HCT116 (cell line): ENCODE measurements at regions not wholly inside any gene's neighbourhood (a gene's known extent, or its start where the extent isn't known, plus 50 kb on each side); places are given as distances from the start of the nearest gene placed in this dataset.

Experiments used
- ATAC-seq: fragments of 200-7000 bp; cut with Tn5 transposase; 2 replicates; pipeline ENCODE4 v1.9.1; 2020; ENCODE audit warnings: mild to moderate bottlenecking, moderate library complexity
- BruUV-seq: library from RNA; stranded (reverse); fragments of 400-500 nt; replicated peaks from 2 replicates; lab custom pipeline; 2021; lab: Mats Ljungman, UMichigan
- CTCF ChIA-PET: fragments of 300-600 bp; sonication (Branson Sonifier 250); formaldehyde crosslinking; loops from one replicate; lab custom pipeline; 2021; ENCODE audit warnings: antibody characterized with exemption; lab: Charles Lee
- POLR2A ChIA-PET: fragments of 300-600, 350-600 bp; sonication (Branson Sonifier 250); formaldehyde crosslinking; loops from one replicate; lab custom pipeline; 2021; ENCODE audit warnings: antibody characterized with exemption; lab: Charles Lee
- RAD21 ChIA-PET, 2 experiments: fragments of 300-600 bp; sonication (Branson Sonifier 250); formaldehyde crosslinking; loops; one replicate each; lab custom pipeline; 2023; ENCODE audit warnings: low total read pairs in 2 of 2; ENCODE audit not compliant: uncharacterized antibody in 2 of 2, unreplicated experiment in 2 of 2, low non-redundant PET in 1 of 2; lab: Charles Lee
- DNase-seq: peaks from one replicate; pipeline ENCODE4 v3.0.0-alpha.2; 2010; ENCODE audit warnings: low read depth, low spot score
- H2AFZ ChIP-seq: fragments of 200-600 bp; shearing (Covaris generic), sonication (generic); 2 replicates; pipeline ENCODE4 v1.6.1; 2017; ENCODE audit warnings: low read depth, mixed run types, mixed read lengths, antibody characterized with exemption, low read length; ENCODE audit not compliant: poor library complexity, severe bottlenecking
- H3K27ac ChIP-seq: 2 replicates; pipeline ENCODE4 v1.5.1; 2012; ENCODE audit warnings: low read depth, low read length
- H3K27me3 ChIP-seq: fragments of 200-600 bp; sonication (generic); 2 replicates; pipeline ENCODE4 v1.6.1; 2016; ENCODE audit warnings: mixed run types, low read length, mixed read lengths; ENCODE audit not compliant: insufficient read depth
- H3K36me3 ChIP-seq, 2 experiments: fragments of 200-500 bp in 1 of 2; fragments of 200-600 bp in 1 of 2; sonication (Bioruptor generic) in 1 of 2; sonication (generic) in 1 of 2; 2 replicates each; pipeline versions ENCODE4 v1.5.1 to v1.6.1; 2014 to 2016; ENCODE audit warnings: low read length in 2 of 2, inconsistent platforms in 1 of 2, mixed read lengths in 1 of 2, mixed run types in 1 of 2; ENCODE audit not compliant: insufficient read depth in 2 of 2, control insufficient read depth in 1 of 2
- H3K4me1 ChIP-seq, 2 experiments: fragments of 200-600 bp in 1 of 2; sonication (generic) in 1 of 2; 2 replicates each; pipeline versions ENCODE4 v1.5.1 to v1.6.1; 2012 to 2017; ENCODE audit warnings: low read length in 2 of 2, inconsistent platforms in 1 of 2, mild to moderate bottlenecking in 1 of 2, mixed read lengths in 1 of 2, mixed run types in 1 of 2, moderate library complexity in 1 of 2; ENCODE audit not compliant: insufficient read depth in 2 of 2, control insufficient read depth in 1 of 2
- H3K4me2 ChIP-seq: fragments of 200-600 bp; sonication (generic); 2 replicates; pipeline ENCODE4 v1.6.1; 2017; ENCODE audit warnings: mixed run types, low read length, mixed read lengths
- H3K4me3 ChIP-seq, 2 experiments: fragments of 200-600 bp in 1 of 2; sonication (generic) in 1 of 2; replicated peaks in 1 of 2; 2 replicates each; pipeline ENCODE4 v1.5.1; 2011 to 2016; ENCODE audit warnings: low read length in 2 of 2, control low read depth in 1 of 2, low read depth in 1 of 2, mild to moderate bottlenecking in 1 of 2, mixed read lengths in 1 of 2, mixed run types in 1 of 2
- H3K79me2 ChIP-seq: fragments of 200-600 bp; sonication (generic); 2 replicates; pipeline ENCODE4 v1.6.1; 2017; ENCODE audit warnings: mild to moderate bottlenecking, mixed run types, low read length, moderate library complexity, mixed read lengths; ENCODE audit not compliant: insufficient read depth
- H3K9ac ChIP-seq: fragments of 200-600 bp; sonication (generic); 2 replicates; pipeline ENCODE4 v1.6.1; 2016; ENCODE audit warnings: low read length, mixed read lengths
- H3K9me2 ChIP-seq: fragments of 200-600 bp; sonication (generic), shearing (Covaris generic); 2 replicates; pipeline ENCODE4 v1.6.1; 2017; ENCODE audit warnings: mixed run types, mild to moderate bottlenecking, moderate library complexity; ENCODE audit not compliant: insufficient read depth
- H3K9me3 ChIP-seq, 2 experiments: fragments of 200-500 bp in 1 of 2; fragments of 200-600 bp in 1 of 2; sonication (Bioruptor generic) in 1 of 2; sonication (generic) in 1 of 2; 2 replicates each; pipeline ENCODE4 v1.6.1; 2014 to 2017; ENCODE audit warnings: low read length in 2 of 2, mixed read lengths in 2 of 2, inconsistent platforms in 1 of 2, low read depth in 1 of 2, mild to moderate bottlenecking in 1 of 2, mixed run types in 1 of 2, moderate library complexity in 1 of 2; ENCODE audit not compliant: control insufficient read depth in 1 of 2, insufficient read depth in 1 of 2
- H4K20me1 ChIP-seq: fragments of 200-600 bp; sonication (generic), shearing (Covaris generic); 2 replicates; pipeline ENCODE4 v1.6.1; 2017; ENCODE audit warnings: mixed run types, mild to moderate bottlenecking, moderate library complexity; ENCODE audit not compliant: insufficient read depth
- CEBPB ChIP-seq: IDR thresholded peaks from 2 replicates; pipeline ENCODE4 v1.6.1; 2012; ENCODE audit warnings: low read depth
- EGR1 ChIP-seq: IDR thresholded peaks from 2 replicates; pipeline ENCODE4 v1.6.1; 2012; ENCODE audit warnings: low read depth
- ELF1 ChIP-seq: IDR thresholded peaks from 2 replicates; pipeline ENCODE4 v1.6.1; 2012; ENCODE audit warnings: low read depth, borderline replicate concordance
- EZH2phosphoT487 ChIP-seq: fragments of 200-600 bp; IDR thresholded peaks from 2 replicates; pipeline ENCODE4 v1.6.1; 2018; ENCODE audit warnings: antibody characterized with exemption, borderline replicate concordance
- FOSL1 ChIP-seq: IDR thresholded peaks from 2 replicates; pipeline ENCODE4 v1.6.1; 2012; ENCODE audit warnings: low read depth
- POLR2A ChIP-seq: IDR thresholded peaks from 2 replicates; pipeline ENCODE4 v1.7.0; 2011; ENCODE audit warnings: borderline replicate concordance; ENCODE audit not compliant: insufficient read depth, insufficient read length; ENCODE audit errors: extremely low read depth
- RAD21 ChIP-seq: IDR thresholded peaks from 2 replicates; pipeline ENCODE4 v1.6.1; 2012; ENCODE audit warnings: low read depth, mild to moderate bottlenecking
- SIN3A ChIP-seq: IDR thresholded peaks from 2 replicates; pipeline ENCODE4 v1.6.1; 2012; ENCODE audit warnings: low read depth
- TCF7L2 ChIP-seq: IDR thresholded peaks from 2 replicates; pipeline ENCODE4 v1.7.0; 2011; ENCODE audit warnings: borderline replicate concordance, inconsistent platforms; ENCODE audit not compliant: insufficient read depth, insufficient read length; ENCODE audit errors: extremely low read depth
- ZFX ChIP-seq: fragments of 450-650 bp; IDR thresholded peaks from 2 replicates; pipeline ENCODE4 v1.6.1; 2017
- intact Hi-C: fragments of 100-400 bp; cut with micrococcal nuclease; formaldehyde crosslinking; loops from 2 replicates; pipeline ENCODE4 v1.10.0; 2022
- TF ChIP-seq, protein P1 (sequence below), 3 experiments: fragments of 200-600 bp in 1 of 3; sonication (generic) in 1 of 3; IDR thresholded peaks in 2 of 3; conservative IDR thresholded peaks in 1 of 3; 2 replicates each; pipeline ENCODE4 v1.5.1; 2012 to 2017; ENCODE audit warnings: low read depth in 2 of 3, low read length in 2 of 3, antibody characterized with exemption in 1 of 3, borderline replicate concordance in 1 of 3, control low read depth in 1 of 3, mild to moderate bottlenecking in 1 of 3, mixed read lengths in 1 of 3, mixed run types in 1 of 3, moderate library complexity in 1 of 3; ENCODE audit not compliant: insufficient read depth in 1 of 3
- TF ChIP-seq, protein P2 (sequence below): IDR thresholded peaks from 2 replicates; pipeline ENCODE4 v1.6.1; 2012

DNA sequence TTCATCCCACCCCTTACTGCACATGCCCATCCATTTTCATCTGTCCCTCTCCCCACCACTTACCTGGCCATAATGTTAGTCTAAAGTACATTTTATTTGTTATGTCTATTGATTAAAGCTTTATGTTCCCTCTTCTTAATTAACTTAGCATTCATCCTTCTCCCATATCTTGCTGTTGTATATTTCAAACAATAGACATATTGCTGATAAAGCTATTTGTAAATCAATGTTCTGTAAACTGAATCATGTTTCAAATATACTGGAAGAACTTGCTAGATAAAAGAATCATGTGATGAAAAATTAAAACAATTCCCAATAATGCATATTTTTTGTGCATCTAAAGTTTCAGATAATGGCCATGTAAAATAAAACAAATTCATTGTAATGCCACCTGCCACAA lies 249.2 kb downstream of the IGSF11 start (continued):
- no peak for TF ChIP-seq RAD21
- TF ChIP-seq EGR1, result no peak
- no peak for TF ChIP-seq ELF1
- no peak for TF ChIP-seq POLR2A
- TF ChIP-seq, protein P1, sequence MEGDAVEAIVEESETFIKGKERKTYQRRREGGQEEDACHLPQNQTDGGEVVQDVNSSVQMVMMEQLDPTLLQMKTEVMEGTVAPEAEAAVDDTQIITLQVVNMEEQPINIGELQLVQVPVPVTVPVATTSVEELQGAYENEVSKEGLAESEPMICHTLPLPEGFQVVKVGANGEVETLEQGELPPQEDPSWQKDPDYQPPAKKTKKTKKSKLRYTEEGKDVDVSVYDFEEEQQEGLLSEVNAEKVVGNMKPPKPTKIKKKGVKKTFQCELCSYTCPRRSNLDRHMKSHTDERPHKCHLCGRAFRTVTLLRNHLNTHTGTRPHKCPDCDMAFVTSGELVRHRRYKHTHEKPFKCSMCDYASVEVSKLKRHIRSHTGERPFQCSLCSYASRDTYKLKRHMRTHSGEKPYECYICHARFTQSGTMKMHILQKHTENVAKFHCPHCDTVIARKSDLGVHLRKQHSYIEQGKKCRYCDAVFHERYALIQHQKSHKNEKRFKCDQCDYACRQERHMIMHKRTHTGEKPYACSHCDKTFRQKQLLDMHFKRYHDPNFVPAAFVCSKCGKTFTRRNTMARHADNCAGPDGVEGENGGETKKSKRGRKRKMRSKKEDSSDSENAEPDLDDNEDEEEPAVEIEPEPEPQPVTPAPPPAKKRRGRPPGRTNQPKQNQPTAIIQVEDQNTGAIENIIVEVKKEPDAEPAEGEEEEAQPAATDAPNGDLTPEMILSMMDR (IDR thresholded peaks at IDR 0.05 in 2 of 3, conservative IDR thresholded peaks at IDR 0.05 in 1 of 3; ENCODE audit: borderline replicate concordance in 1 of 3, insufficient read depth in 1 of 3, low read depth in 2 of 3, low read length in 2 of 3), result no peak
- TF ChIP-seq, protein P2, sequence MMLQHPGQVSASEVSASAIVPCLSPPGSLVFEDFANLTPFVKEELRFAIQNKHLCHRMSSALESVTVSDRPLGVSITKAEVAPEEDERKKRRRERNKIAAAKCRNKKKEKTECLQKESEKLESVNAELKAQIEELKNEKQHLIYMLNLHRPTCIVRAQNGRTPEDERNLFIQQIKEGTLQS, result no peak
- no peak for TF ChIP-seq FOSL1

DNA sequence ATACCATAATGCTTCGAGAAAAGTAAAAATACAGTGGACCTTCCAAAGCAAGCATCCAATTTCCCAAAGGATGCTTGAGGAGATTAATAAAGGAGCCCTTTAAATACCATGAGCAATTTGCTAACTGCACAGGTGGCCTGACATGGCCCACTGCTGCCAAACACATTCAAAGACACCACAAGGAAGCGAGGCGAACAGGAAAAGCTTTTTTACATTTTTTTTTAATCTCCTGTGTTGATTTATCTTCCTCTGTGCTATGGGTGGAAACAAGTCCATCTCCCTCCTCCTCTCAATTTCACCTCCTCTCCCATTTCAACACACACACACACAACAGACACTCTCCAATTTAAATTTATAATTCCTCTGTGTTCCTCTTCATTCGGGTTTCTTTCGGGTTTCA lies 243.4 kb downstream of the IGSF11 start:
- POLR2A ChIA-PET, result no interaction called here
- H3K36me3 ChIP-seq, result peaks cover 0 to 6% of the 10 kb centered on the region in 2 experiments; a peak in 1 of 4 replicates
- no peaks in the 10 kb centered on the region for H3K27me3 ChIP-seq
- no peak overlapping the region for H2AFZ ChIP-seq
- BruUV-seq, result no TSS peak
- DNase-seq (no peak), ATAC-seq (no peak)
- H3K4me3 ChIP-seq, result no peak overlapping the region
- no peaks in the 10 kb centered on the region for H3K9me3 ChIP-seq
- H3K79me2 ChIP-seq, result peaks cover 73% of the 10 kb centered on the region
- H3K9me2 ChIP-seq, result no peaks in the 10 kb centered on the region
- H3K27ac ChIP-seq, result no peak overlapping the region
- no peak overlapping the region for H3K4me2 ChIP-seq
- no peak for TF ChIP-seq ZFX
- TF ChIP-seq, protein P1 (IDR thresholded peaks at IDR 0.05 in 2 of 3, conservative IDR thresholded peaks at IDR 0.05 in 1 of 3; ENCODE audit: borderline replicate concordance in 1 of 3, insufficient read depth in 1 of 3, low read depth in 2 of 3, low read length in 2 of 3), result no peak
- TF ChIP-seq, protein P2, result no peak
- no peak for TF ChIP-seq POLR2A
- TF ChIP-seq ELF1, result no peak
- no peak for TF ChIP-seq TCF7L2
- TF ChIP-seq CEBPB, result no peak
- TF ChIP-seq EZH2phosphoT487, result no peak
- TF ChIP-seq SIN3A, result no peak
- no peaks in the 10 kb centered on the region for H4K20me1 ChIP-seq
- H3K9ac ChIP-seq, result no peak overlapping the region
- intact Hi-C loops, result no loop called here
- H3K4me1 ChIP-seq, result peaks cover 11 to 12% of the 10 kb centered on the region in 2 experiments; a peak in 3 of 4 replicates
- CTCF ChIA-PET, result no interaction called here
- RAD21 ChIA-PET, result no interaction called here
